ENCODE measurements at regions not wholly inside any gene's neighbourhood (a gene's known extent, or its start where the extent isn't known, plus 50 kb on each side); places are given as distances from the start of the nearest gene placed in this dataset.

DNA sequence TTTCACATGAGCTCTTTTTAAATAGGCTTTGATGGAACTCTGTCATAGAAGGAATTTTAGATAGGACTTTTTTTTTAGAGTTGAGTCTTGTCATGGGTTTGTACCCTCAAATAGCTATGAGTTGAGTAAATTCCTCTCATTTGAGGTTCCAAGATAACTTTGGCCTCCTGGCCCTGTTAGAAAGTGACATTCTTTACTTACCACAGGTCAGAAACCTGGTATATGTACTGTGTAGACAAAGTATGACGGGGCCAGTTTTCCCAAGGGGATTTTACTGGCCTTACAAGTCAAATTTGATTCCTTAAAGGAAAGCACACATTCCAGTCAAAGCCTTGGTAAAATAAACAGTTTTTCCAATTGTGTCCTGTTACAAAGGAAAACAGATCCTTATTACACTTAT lies 729.3 kb upstream of the LUZP2 start:
- no peaks in the 10 kb centered on the region for H3K4me1 ChIP-seq (ENCODE audit: control insufficient read depth, extremely low read depth, insufficient read depth, low read length)
- no peak overlapping the region for H3K4me2 ChIP-seq (ENCODE audit: control insufficient read depth, extremely low read depth, insufficient read depth, low read depth, low read length)
- DNase-seq (ENCODE audit: low read depth, low spot score) (no peak), FAIRE-seq (no peak)
- no peaks in the 10 kb centered on the region for H3K79me2 ChIP-seq (ENCODE audit: control insufficient read depth, insufficient read depth, low read length)
- TF ChIP-seq, protein P1, sequence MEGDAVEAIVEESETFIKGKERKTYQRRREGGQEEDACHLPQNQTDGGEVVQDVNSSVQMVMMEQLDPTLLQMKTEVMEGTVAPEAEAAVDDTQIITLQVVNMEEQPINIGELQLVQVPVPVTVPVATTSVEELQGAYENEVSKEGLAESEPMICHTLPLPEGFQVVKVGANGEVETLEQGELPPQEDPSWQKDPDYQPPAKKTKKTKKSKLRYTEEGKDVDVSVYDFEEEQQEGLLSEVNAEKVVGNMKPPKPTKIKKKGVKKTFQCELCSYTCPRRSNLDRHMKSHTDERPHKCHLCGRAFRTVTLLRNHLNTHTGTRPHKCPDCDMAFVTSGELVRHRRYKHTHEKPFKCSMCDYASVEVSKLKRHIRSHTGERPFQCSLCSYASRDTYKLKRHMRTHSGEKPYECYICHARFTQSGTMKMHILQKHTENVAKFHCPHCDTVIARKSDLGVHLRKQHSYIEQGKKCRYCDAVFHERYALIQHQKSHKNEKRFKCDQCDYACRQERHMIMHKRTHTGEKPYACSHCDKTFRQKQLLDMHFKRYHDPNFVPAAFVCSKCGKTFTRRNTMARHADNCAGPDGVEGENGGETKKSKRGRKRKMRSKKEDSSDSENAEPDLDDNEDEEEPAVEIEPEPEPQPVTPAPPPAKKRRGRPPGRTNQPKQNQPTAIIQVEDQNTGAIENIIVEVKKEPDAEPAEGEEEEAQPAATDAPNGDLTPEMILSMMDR (optimal IDR thresholded peaks at IDR 0.05 in 1 of 3, IDR thresholded peaks at IDR 0.05 in 1 of 3, conservative IDR thresholded peaks at IDR 0.05 in 1 of 3; ENCODE audit: extremely low read depth in 1 of 3, insufficient read depth in 2 of 3, low read length in 3 of 3), result no peak
- TF ChIP-seq EZH2 (IDR thresholded peaks at IDR 0.05; ENCODE audit: low read length), result no peak
- no peak overlapping the region for H3K9ac ChIP-seq (ENCODE audit: control insufficient read depth, extremely low read depth, insufficient read depth, low read length)
- dilution Hi-C loops (cut with MboI; ENCODE audit: extremely low pct_ligation_motif_present, low sequenced_read_pairs), result no loop called here
- no peaks in the 10 kb centered on the region for H3K9me1 ChIP-seq (ENCODE audit: control insufficient read depth, extremely low read depth, insufficient read depth, low read length)
- no peaks in the 10 kb centered on the region for H3K9me3 ChIP-seq (ENCODE audit: control insufficient read depth, low read depth, low read length)
- H3K27ac ChIP-seq (ENCODE audit: control insufficient read depth, insufficient read depth, low read length), result no peak overlapping the region
- H2AFZ ChIP-seq (ENCODE audit: control insufficient read depth, low read length), result no peak overlapping the region
- no peaks in the 10 kb centered on the region for H4K20me1 ChIP-seq (ENCODE audit: control insufficient read depth, extremely low read depth, insufficient read depth, low read length)
- H3K27me3 ChIP-seq (ENCODE audit: control insufficient read depth, extremely low read depth, insufficient read depth, low read length), result no peaks in the 10 kb centered on the region
- no peak overlapping the region for H3K4me3 ChIP-seq (ENCODE audit: control insufficient read depth in 2 of 3, extremely low read depth in 1 of 3, insufficient read depth in 2 of 3, low read depth in 1 of 3, low read length in 3 of 3)
- no peaks in the 10 kb centered on the region for H3K36me3 ChIP-seq (ENCODE audit: control insufficient read depth in 2 of 2, extremely low read depth in 1 of 2, insufficient read depth in 2 of 2, low read length in 2 of 2)

DNA sequence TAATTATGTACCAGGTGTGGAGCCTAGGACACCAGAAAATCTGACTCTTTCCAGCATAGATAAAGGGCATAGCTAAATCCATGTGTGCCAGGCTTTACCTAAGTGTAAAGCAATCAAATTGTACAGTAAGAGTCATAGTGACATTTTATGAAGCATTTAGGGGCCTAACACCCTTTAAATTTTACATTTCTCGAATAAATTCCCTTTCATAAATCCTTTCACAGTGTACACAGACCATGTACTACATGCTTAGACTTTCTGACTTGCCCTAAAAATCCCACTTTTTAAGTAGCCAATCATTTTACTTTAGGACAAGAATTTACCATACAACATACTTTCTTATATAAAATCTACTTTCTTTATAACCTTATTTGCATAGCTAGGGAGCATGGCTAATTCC lies 727.6 kb upstream of the LUZP2 start:
- Histone ChIP-seq H3K4me3 (ENCODE audit: control insufficient read depth in 2 of 3, extremely low read depth in 1 of 3, insufficient read depth in 2 of 3, low read depth in 1 of 3, low read length in 3 of 3) (no peak overlapping the region), H3K9ac (ENCODE audit: control insufficient read depth, extremely low read depth, insufficient read depth, low read length) (no peak overlapping the region), H3K4me2 (ENCODE audit: control insufficient read depth, extremely low read depth, insufficient read depth, low read depth, low read length) (no peak overlapping the region), H3K4me1 (ENCODE audit: control insufficient read depth, extremely low read depth, insufficient read depth, low read length) (no peaks in the 10 kb centered on the region), H3K79me2 (ENCODE audit: control insufficient read depth, insufficient read depth, low read length) (no peaks in the 10 kb centered on the region), H3K27ac (ENCODE audit: control insufficient read depth, insufficient read depth, low read length) (no peak overlapping the region), H2AFZ (ENCODE audit: control insufficient read depth, low read length) (no peak overlapping the region), H4K20me1 (ENCODE audit: control insufficient read depth, extremely low read depth, insufficient read depth, low read length) (no peaks in the 10 kb centered on the region), H3K36me3 (ENCODE audit: control insufficient read depth in 2 of 2, extremely low read depth in 1 of 2, insufficient read depth in 2 of 2, low read length in 2 of 2) (no peaks in the 10 kb centered on the region), H3K9me3 (ENCODE audit: control insufficient read depth, low read depth, low read length) (no peaks in the 10 kb centered on the region), H3K9me1 (ENCODE audit: control insufficient read depth, extremely low read depth, insufficient read depth, low read length) (no peaks in the 10 kb centered on the region), H3K27me3 (ENCODE audit: control insufficient read depth, extremely low read depth, insufficient read depth, low read length) (no peaks in the 10 kb centered on the region)
- FAIRE-seq, result no peak
- dilution Hi-C loops (cut with MboI; ENCODE audit: extremely low pct_ligation_motif_present, low sequenced_read_pairs), result no loop called here
- TF ChIP-seq, protein P1 (optimal IDR thresholded peaks at IDR 0.05 in 1 of 3, IDR thresholded peaks at IDR 0.05 in 1 of 3, conservative IDR thresholded peaks at IDR 0.05 in 1 of 3; ENCODE audit: extremely low read depth in 1 of 3, insufficient read depth in 2 of 3, low read length in 3 of 3), result no peak
- no peak for TF ChIP-seq EZH2 (IDR thresholded peaks at IDR 0.05; ENCODE audit: low read length)
- DNase-seq (ENCODE audit: low read depth, low spot score), result no peak
